GM18951 (cell line): ENCODE measurements at regions not wholly inside any gene's neighbourhood (a gene's known extent, or its start where the extent isn't known, plus 50 kb on each side); places are given as distances from the start of the nearest gene placed in this dataset.

Experiments used
- POLR2A ChIP-seq: IDR thresholded peaks from 4 replicates; pipeline ENCODE4 v1.6.1; 2011; ENCODE audit warnings: mild to moderate bottlenecking; ENCODE audit not compliant: insufficient read length, insufficient read depth; ENCODE audit errors: extremely low read depth
- in situ Hi-C: fragments of 300-500 bp; cut with MboI; formaldehyde crosslinking; loops from one replicate; pipeline ENCODE4 v1.12.0; 2022; ENCODE audit warnings: low sequenced_read_pairs, mixed read lengths, inconsistent platforms; ENCODE audit not compliant: unreplicated experiment

DNA sequence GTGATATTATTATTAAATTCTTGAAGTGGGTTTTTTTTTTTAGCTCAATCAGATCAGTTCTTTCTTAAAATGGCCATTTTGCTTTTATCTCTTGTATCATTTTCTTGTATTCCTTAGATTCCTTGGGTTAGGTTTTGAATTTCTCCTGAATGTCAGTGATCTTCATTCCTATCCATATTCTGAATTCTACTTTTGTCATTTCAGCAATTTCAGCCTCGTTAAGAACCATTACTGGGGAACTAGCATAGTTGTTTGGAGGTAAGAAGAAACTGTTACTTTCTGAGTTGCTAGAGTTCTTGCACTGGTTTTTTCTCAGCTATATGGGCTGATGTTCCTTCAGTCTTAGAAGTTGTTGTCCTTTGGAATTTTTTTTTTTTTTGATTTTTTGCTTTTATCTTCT lies 293.1 kb downstream of the MAP2K4 start:
- no peak for TF ChIP-seq POLR2A
- in situ Hi-C loops = no loop called here

DNA sequence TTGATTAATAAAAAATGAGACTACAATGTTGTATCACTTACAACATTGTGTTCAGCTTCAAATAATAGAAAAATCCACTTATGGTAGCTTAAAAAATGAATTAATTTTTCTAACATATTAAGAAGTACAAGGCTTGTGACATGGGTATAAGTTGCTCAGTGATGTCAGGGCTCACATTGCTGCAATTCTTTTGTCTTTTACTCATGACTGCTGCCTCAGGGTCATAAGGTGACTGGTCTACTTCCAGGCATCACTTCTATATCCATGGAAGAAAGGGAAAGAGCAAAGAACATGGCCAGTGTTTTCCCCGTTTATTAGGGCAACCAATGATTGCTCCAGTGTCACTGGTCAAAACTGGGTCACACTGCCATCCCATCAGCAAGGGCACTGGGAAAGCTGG lies 295.3 kb downstream of the MAP2K4 start:
- in situ Hi-C loops = no loop called here
- TF ChIP-seq POLR2A = no peak

DNA sequence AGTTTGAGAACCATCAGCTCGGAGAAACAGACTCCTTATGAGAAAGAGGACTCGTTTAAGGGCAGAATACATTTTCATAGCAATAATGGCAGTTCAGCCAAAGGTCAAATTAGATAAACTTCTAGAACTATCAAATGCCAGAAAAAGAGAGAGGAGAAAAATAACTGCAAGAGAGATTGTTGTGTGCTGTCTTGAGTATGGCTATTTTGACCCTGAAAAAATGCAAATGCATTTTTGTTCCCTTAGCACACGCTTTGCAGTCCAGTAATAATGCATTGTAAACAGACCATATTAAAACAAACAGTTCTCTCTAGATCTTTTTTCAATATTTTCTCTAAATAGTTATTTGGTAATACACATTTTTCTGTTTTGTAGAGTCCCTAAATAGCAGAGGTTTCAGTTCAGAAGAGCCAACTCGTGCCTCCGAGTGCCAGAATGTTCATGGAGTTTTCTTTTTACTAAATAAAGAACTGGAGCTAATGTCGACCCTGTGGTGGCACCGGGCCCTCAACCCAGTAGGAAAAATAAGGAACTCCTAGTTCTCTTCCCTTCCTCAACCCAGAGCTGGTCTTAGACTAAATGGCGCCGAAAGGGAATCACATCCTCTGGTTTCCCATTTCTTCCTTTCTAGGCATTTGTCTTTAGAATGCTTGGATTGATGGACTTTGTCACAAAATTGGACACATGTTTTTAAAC lies 298.0 kb downstream of the MAP2K4 start:
- no peak for TF ChIP-seq POLR2A
- in situ Hi-C loops = no loop called here

DNA sequence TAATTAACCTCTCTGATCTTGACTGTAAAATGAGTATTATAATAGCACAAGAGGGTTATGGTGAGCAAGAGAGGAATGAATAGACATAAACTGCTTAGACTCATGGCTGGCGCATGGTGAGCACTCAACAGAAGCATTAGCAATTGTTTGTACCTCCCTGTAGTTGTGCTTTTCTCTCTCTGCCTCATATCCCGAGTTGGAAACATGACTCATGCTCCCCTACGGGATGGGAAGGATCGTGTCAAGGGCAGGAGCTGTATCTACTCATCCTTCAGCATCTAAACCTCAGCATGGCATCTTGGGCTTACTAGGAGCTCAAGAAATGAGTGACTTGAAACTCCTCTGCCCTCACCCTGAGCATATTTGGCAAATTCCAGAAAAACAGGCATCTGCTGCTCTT lies 299.6 kb downstream of the MAP2K4 start:
- TF ChIP-seq POLR2A = no peak

DNA sequence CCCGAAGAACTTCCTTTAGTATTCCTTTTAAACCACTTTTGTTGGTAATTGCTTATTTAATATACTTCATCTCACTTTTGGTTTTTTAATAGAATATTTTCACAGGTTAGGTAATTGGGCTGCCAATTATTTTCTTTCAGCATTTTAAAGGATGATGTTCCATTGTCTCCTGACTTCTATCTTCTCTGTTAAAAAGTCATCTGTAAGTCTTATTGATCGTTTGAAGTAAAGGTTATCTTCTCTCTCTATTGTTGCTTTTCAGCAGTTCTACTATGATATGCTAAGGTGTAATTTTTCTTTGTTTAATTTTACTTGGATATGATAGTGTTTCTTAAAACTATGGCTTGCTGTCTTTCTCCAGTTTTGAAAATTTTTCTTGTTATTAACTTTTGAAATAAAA lies 307.5 kb downstream of the MAP2K4 start:
- no peak for TF ChIP-seq POLR2A
- in situ Hi-C loops = no loop called here

More for the DNA sequence above, 299.6 kb downstream of the MAP2K4 start:
- in situ Hi-C loops = no loop called here

DNA sequence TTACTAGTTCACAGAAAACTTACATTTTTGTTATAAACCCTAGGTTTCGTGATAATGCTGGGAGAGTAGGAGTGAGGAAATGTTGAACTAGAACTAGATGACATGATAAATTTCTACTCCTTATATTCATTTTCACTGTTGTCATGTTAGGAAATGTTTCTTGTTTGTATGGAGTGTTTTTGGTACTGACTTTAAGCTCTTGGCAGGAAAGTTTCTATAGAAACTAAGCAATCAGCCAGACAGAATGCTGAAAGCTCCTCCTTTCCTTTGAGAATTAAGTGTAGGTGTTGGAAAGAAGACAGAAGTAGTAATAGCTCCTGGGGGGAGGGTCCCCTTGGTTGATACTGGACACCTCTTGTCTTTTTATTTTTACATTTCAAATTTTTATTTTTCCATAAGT lies 309.8 kb downstream of the MAP2K4 start:
- TF ChIP-seq POLR2A = no peak
- in situ Hi-C loops = no loop called here

DNA sequence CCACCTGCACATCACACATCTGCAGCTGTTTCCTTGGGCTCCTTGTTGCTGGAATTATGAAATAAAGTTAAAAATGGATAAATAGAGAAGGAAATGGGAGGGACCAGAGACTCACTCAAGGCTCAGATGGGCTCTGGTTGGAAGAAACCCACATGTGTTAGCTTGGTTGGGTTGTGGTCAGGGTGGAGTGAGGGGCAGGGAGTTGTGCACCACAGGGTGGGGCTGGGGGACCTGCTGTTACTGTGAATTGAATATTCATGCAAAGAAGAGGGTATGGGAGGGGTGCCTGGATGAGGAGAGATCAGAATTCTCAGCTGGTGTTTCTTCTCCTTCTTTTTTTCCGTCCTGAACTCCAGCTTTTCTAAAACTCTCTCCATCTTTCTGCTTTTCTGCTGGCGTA lies 320.7 kb downstream of the MAP2K4 start:
- in situ Hi-C loops = no loop called here
- TF ChIP-seq POLR2A = no peak

DNA sequence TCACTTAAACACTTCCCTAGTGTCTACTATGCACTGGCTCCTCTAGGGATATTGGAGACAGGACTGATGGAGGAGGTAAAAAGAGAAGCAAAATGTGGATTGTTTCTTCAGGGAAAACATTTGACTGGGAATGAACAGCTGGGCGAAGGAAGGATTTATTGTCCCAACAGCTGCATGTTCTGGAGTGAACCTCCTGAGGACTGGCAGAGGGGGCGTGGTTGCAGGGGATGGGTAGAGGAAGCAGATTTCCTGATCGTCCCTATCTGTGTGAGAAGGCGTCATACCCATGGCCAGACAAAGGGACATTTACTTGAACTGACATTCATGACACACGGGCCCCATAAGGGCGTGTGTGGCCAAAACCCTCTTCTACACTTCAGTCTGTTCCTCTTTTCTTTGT lies 321.5 kb downstream of the MAP2K4 start:
- in situ Hi-C loops = no loop called here

DNA sequence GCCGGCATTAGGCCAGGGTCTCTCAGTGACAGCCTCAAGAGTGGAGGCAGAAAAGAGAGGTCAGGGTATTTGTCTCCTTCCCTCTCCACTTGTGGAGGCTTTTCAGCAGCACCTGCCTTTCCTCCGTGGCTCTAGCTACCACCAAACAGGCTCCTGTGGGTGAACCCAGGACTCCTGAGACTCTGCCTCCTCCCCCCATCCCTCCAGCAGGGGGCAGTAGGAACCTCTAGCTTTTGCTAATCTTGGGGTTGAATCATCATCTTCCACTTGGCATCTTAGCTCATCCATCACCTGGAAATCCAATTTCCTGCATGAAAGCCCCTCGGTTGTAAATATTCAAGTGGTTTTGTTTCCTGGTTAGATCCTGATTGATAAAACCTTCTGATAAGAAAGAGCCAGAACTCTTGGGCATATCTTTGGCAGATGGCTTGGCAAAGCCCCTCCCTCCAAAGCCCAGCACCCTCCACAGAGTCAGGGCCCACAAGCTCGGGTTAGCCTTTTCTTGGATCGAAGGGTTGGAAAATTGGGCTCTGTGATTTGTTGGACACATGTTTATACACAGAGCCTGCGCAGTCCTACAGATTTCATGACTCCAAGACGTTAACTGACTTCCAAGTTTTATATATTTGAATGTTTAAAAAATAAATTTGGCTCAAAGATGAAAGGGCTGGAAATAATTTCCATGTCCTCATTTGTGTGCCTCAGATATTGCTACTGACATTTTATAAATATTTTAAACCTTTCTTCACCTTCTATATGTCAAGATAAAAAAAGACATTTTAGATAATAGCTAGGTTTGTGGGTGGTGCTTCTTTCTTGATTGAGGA lies 322.1 kb downstream of the MAP2K4 start:
- in situ Hi-C loops = no loop called here
- no peak for TF ChIP-seq POLR2A

More for the DNA sequence above, 321.5 kb downstream of the MAP2K4 start:
- TF ChIP-seq POLR2A = no peak

DNA sequence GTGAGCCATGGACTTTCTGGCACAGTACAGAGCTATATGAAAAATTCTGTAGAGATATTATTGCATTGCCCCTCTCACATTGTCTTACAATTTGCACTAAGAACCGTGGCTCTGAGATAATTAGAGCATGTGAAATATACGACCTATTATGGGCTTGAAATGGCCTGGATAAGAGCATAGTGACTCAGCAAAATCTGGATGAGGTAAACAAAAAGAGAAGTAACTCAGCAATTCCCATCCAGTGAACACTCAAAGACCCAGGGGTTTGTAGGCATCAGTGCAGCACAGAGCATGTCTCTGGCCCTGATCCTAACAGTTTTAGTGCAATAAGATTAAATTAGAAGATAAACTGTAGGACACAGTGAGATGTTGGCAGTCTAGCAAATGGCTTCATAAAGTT lies 317.2 kb upstream of the MYOCD start:
- TF ChIP-seq POLR2A = no peak
- in situ Hi-C loops = no loop called here

DNA sequence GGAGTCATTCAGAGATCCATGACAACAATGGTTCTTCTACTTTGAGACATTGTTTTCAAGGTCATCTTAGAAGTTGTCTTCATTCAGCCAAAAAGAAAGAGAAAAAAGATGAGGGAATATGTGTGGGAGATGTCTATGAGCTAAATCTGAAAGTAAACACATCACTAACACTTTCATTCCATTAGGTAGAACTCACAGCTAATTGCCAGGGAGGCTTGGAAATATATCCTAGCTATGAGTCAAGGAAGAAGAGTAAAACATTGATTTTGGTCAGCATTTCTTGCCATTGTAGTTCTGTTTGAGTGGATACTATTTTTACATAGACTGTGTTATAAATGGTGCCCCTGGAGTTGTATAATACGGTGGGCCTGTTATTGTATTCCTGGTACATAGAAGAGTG lies 316.4 kb upstream of the MYOCD start:
- in situ Hi-C loops = no loop called here
- TF ChIP-seq POLR2A = no peak

DNA sequence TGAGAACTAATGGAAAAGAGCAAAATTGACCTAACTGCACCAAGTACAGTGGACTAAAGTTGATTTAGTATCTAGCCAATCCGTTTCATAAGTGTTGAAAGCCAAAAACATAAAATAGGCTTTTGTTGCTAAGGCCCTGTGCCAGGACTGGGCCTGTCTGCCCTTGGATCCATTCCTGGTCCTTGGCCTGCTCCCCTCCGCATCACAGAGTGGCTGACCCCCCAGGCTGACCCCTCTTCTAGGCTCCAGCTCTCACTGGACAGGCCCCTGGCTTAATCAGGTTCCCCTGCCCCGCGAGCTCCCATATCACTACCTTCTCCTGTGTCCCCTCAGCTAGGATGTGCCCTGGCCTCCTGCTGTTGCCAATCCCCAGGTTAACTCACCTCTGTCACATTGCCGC lies 313.6 kb upstream of the MYOCD start:
- no peak for TF ChIP-seq POLR2A
- in situ Hi-C loops = no loop called here

DNA sequence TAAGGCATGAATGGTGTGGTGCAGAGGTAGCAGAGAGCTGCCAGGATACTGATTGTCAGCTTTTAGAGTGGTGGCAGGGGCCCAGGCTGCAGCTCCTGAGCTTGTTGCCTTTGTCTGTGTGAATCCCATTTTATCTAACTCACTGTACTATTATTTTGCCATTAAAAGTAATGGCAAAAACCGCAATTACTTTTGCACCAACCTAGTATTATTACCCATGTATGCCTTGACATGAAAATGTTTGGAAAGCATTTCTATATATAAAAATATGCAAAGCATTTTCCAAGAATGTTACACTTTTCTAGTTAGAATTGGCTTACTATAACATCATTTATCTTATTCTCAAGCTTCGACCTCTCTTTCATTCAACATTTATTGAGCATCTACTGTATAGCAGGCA lies 308.1 kb upstream of the MYOCD start:
- in situ Hi-C loops = no loop called here
- no peak for TF ChIP-seq POLR2A

DNA sequence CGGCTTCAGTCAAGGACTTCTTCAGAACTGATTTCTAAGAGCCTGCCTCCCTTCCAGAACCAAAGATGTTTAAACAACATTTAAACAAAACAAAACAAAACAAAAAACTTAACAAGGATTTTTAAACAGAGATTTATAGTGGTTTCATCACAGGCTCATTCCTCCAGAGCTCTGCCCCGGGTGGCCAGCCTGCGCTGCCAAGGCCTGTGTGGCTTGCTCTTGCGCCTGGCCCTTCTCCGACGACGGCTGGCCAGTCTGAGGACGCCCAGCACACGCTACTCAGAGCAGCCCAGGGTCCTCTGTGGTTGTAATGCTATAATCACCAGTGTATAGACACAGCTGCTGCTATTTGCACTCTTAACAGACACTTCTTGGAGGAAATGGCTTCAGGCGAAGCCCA lies 307.2 kb upstream of the MYOCD start:
- in situ Hi-C loops = no loop called here
- TF ChIP-seq POLR2A = no peak
